CD4-positive, alpha-beta T cell (primary cell): ENCODE measurements at regions not wholly inside any gene's neighbourhood (a gene's known extent, or its start where the extent isn't known, plus 50 kb on each side); places are given as distances from the start of the nearest gene placed in this dataset.

Experiments used
- ATAC-seq: fragments of 200-7000 bp; cut with Tn5 transposase; one replicate; pipeline ENCODE4 v1.10.0; 2022; ENCODE audit warnings: mild to moderate bottlenecking; ENCODE audit not compliant: poor library complexity
- CTCF ChIA-PET: fragments of 350-600 bp; sonication (Branson Sonifier 250); formaldehyde crosslinking; loops from one replicate; lab custom pipeline; 2021; ENCODE audit warnings: antibody characterized with exemption, inconsistent platforms; lab: Charles Lee
- POLR2A ChIA-PET: fragments of 350-600 bp; sonication (Branson Sonifier 250); formaldehyde crosslinking; loops from one replicate; lab custom pipeline; 2021; ENCODE audit warnings: antibody characterized with exemption, inconsistent platforms; lab: Charles Lee
- DNase-seq, 14 experiments: peaks; one replicate each; pipeline ENCODE4 v3.0.0-alpha.2; 2013 to 2020; ENCODE audit warnings: mixed read lengths in 2 of 14
- H3K27ac ChIP-seq, 2 donors: one replicate each; pipeline versions ENCODE4 v1.5.1 to v1.7.0; 2013; ENCODE audit warnings: low read length in 2 of 2, low read depth in 1 of 2, mild to moderate bottlenecking in 1 of 2
- H3K27me3 ChIP-seq, 2 experiments: 1 replicate in 1 of 2; 2 replicates in 1 of 2; pipeline versions ENCODE4 v1.6.1 to v1.7.0; 2013; ENCODE audit warnings: low read length in 2 of 2, control low read depth in 1 of 2, mild to moderate bottlenecking in 1 of 2, moderate library complexity in 1 of 2; ENCODE audit not compliant: insufficient read depth in 2 of 2, control insufficient read depth in 1 of 2
- H3K36me3 ChIP-seq: one replicate; pipeline ENCODE4 v1.6.1; 2013; ENCODE audit warnings: low read length, control low read depth; ENCODE audit not compliant: insufficient read depth
- H3K4me1 ChIP-seq: one replicate; pipeline ENCODE4 v1.6.1; 2013; ENCODE audit warnings: low read length, control low read depth; ENCODE audit not compliant: insufficient read depth
- H3K4me3 ChIP-seq: one replicate; pipeline ENCODE4 v1.5.1; 2013; ENCODE audit warnings: mild to moderate bottlenecking, low read length, moderate library complexity
- H3K9me3 ChIP-seq, 2 experiments: 1 replicate in 1 of 2; 2 replicates in 1 of 2; pipeline versions ENCODE4 v1.6.1 to v1.7.0; 2013; ENCODE audit warnings: low read length in 2 of 2, mild to moderate bottlenecking in 2 of 2, control low read depth in 1 of 2, moderate library complexity in 1 of 2; ENCODE audit not compliant: control insufficient read depth in 1 of 2, insufficient read depth in 1 of 2
- H3K27ac Mint-ChIP-seq: one replicate; pipeline ENCODE4 v1.8.0; 2020; ENCODE audit warnings: mixed read lengths
- H3K27me3 Mint-ChIP-seq: one replicate; pipeline ENCODE4 v1.8.0; 2021; ENCODE audit warnings: mixed read lengths
- H3K36me3 Mint-ChIP-seq: one replicate; pipeline ENCODE4 v1.8.0; 2021; ENCODE audit warnings: low read depth, mixed read lengths
- H3K4me1 Mint-ChIP-seq: one replicate; pipeline ENCODE4 v1.8.0; 2021; ENCODE audit warnings: low read depth, mixed read lengths
- H3K4me3 Mint-ChIP-seq: one replicate; pipeline ENCODE4 v1.8.0; 2020; ENCODE audit warnings: mild to moderate bottlenecking, mixed read lengths
- H3K9me3 Mint-ChIP-seq: one replicate; pipeline ENCODE4 v1.8.0; 2020; ENCODE audit warnings: mixed read lengths
- CTCF ChIP-seq: fragments of 200-600 bp; IDR thresholded peaks from one replicate; pipeline ENCODE4 v1.8.0; 2022; ENCODE audit warnings: antibody characterized with exemption, mild to moderate bottlenecking
- intact Hi-C, 2 experiments: fragments of 100-400 bp; cut with DNase I in 1 of 2; cut with micrococcal nuclease in 1 of 2; formaldehyde crosslinking; loops; one replicate each; pipeline versions ENCODE4 v1.15.1 to v1.9.0; 2023 to 2025; cut with DNase I, micrococcal nuclease

DNA sequence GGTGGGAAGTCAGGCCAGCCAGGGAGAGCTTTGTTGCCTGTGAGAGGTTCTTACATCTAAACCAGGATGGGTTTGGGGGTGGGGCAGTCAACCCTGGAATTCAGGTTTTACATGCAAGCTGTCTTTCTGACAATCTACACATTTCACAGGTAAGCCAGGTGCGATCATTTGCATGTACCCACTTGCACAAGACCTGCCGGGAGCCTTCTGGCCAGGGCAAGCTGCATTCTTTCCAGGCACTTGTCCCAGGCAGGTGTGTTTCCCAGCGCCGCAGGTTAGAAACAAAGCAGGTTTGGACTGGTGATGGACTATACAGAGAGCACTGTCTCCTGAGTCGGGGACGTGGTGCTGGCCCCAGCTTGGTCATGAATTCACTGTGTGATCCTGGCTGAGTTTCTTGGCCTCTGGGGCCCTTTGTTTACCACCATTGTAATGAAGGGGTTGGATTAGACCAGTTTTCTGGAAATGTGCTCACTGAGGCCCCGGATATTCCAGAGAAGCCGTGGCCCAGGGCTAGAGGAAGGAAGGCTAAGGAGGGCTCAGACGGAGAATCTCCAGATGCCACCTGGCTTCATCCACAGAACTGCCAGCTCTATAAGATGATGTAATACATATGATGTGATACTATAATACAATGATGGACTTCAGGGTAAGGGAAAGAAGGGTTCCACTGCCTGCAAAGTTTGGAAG lies 205.2 kb upstream of the SVIL start:
- H3K4me1 ChIP-seq = no peaks in the 10 kb centered on the region
- CTCF ChIA-PET = no interaction called here
- ATAC-seq (no peak), DNase-seq (no peak)
- POLR2A ChIA-PET = no interaction called here
- no peak for TF ChIP-seq CTCF
- intact Hi-C loops = no loop called here
- H3K27me3 Mint-ChIP-seq = no peaks in the 10 kb centered on the region
- H3K27ac Mint-ChIP-seq = no peak overlapping the region
- peaks cover 0 to 3% of the 10 kb centered on the region in 2 experiments for H3K9me3 ChIP-seq
- H3K36me3 ChIP-seq = no peaks in the 10 kb centered on the region
- no peaks in the 10 kb centered on the region for H3K27me3 ChIP-seq
- H3K4me3 ChIP-seq = no peak overlapping the region
- H3K9me3 Mint-ChIP-seq = no peaks in the 10 kb centered on the region
- no peak overlapping the region for H3K27ac ChIP-seq
- no peaks in the 10 kb centered on the region for H3K36me3 Mint-ChIP-seq
- H3K4me3 Mint-ChIP-seq = no peak overlapping the region
- H3K4me1 Mint-ChIP-seq = no peaks in the 10 kb centered on the region

DNA sequence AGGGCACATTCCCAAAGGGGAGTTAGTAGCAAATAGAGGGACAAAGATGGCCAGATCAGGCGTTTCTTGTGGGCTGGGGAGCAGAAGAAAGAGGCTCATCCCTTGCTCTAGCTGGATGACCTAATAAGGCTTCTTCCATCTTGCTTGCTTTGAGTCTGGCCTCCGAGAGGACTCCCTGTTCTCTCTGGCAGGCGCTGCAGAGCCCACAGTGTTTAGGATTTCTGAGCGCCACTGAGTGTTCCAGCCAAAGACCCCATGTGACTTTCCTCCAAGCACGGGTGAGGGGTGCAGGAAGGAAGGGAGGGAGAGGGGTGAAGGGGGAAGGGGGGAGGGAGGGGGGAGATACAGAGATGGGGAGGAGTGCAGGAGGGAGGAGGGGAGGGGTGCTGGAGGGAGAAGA lies 203.8 kb upstream of the SVIL start:
- no peak for TF ChIP-seq CTCF
- Histone ChIP-seq H3K27me3 (no peaks in the 10 kb centered on the region), H3K36me3 (no peaks in the 10 kb centered on the region), H3K4me3 (no peak overlapping the region), H3K27ac (no peak overlapping the region), H3K9me3 (peaks cover 0 to 3% of the 10 kb centered on the region in 2 experiments), H3K4me1 (no peaks in the 10 kb centered on the region)
- intact Hi-C loops = no loop called here
- ChIA-PET CTCF (no interaction called here), POLR2A (no interaction called here)
- DNase-seq (no peak), ATAC-seq (no peak)
- no peaks in the 10 kb centered on the region for H3K36me3 Mint-ChIP-seq
- no peaks in the 10 kb centered on the region for H3K27me3 Mint-ChIP-seq
- H3K4me1 Mint-ChIP-seq = no peaks in the 10 kb centered on the region
- H3K27ac Mint-ChIP-seq = no peak overlapping the region
- no peak overlapping the region for H3K4me3 Mint-ChIP-seq
- H3K9me3 Mint-ChIP-seq = no peaks in the 10 kb centered on the region

- Mint-ChIP-seq H3K27me3 (no peaks in the 10 kb centered on the region), H3K9me3 (no peaks in the 10 kb centered on the region), H3K4me3 (no peak overlapping the region), H3K36me3 (no peaks in the 10 kb centered on the region), H3K27ac (no peak overlapping the region), H3K4me1 (no peaks in the 10 kb centered on the region)
- Histone ChIP-seq H3K9me3 (peaks cover 0 to 3% of the 10 kb centered on the region in 2 experiments), H3K4me1 (no peaks in the 10 kb centered on the region), H3K4me3 (no peak overlapping the region), H3K36me3 (no peaks in the 10 kb centered on the region), H3K27ac (no peak overlapping the region), H3K27me3 (no peaks in the 10 kb centered on the region)
- intact Hi-C loops = no loop called here
- ATAC-seq (no peak), DNase-seq (no peak)
- ChIA-PET POLR2A (no interaction called here), CTCF (no interaction called here)
- no peak for TF ChIP-seq CTCF
Observed at GRCh38 chr10:29837586-29837985, 202.8 kb upstream of the SVIL start.
